HEK293 (cell line): ENCODE measurements at regions not wholly inside any gene's neighbourhood (a gene's known extent, or its start where the extent isn't known, plus 50 kb on each side); places are given as distances from the start of the nearest gene placed in this dataset.

Source experiments
- CTCF ChIA-PET: fragments of 350-600 bp; formaldehyde crosslinking; extraction: SDS; loops from one replicate; lab custom pipeline; 2021; ENCODE audit warnings: antibody characterized with exemption; lab: Yijun Ruan, JAX
- POLR2A ChIA-PET: fragments of 300-600 bp; formaldehyde crosslinking; extraction: SDS; loops from one replicate; lab custom pipeline; 2020; ENCODE audit warnings: antibody characterized with exemption, inconsistent platforms; lab: Yijun Ruan, JAX
- H3K27ac ChIP-seq: fragments of 200-500 bp; sonication (Bioruptor generic); 2 replicates; pipeline ENCODE4 v1.5.1; 2014; ENCODE audit warnings: low read depth, low read length, control low read depth, inconsistent platforms; ENCODE audit errors: extremely low read depth
- H3K36me3 ChIP-seq, 2 experiments: fragments of 200-500 bp in 1 of 2; sonication (Bioruptor generic) in 1 of 2; 1 replicate in 1 of 2; 2 replicates in 1 of 2; pipeline ENCODE4 v1.5.1; 2014 to 2017; ENCODE audit warnings: inconsistent platforms in 2 of 2, low read length in 2 of 2; ENCODE audit not compliant: control insufficient read depth in 2 of 2, insufficient read depth in 1 of 2
- H3K4me1 ChIP-seq: fragments of 200-500 bp; sonication (Bioruptor generic); 2 replicates; pipeline ENCODE4 v1.5.1; 2014; ENCODE audit warnings: mild to moderate bottlenecking, low read length, inconsistent platforms; ENCODE audit not compliant: control insufficient read depth, insufficient read depth
- H3K4me3 ChIP-seq: 2 replicates; pipeline ENCODE4 v1.5.1; 2011; ENCODE audit warnings: low read depth, mild to moderate bottlenecking, control low read depth, low read length, moderate library complexity
- H3K9me3 ChIP-seq: fragments of 200-500 bp; sonication (Bioruptor generic); 2 replicates; pipeline ENCODE4 v1.5.1; 2014; ENCODE audit warnings: low read depth, low read length, inconsistent platforms; ENCODE audit not compliant: control insufficient read depth, insufficient read depth
- GFI1B ChIP-seq: fragments of 450-650 bp; formaldehyde crosslinking; IDR thresholded peaks from 2 replicates; pipeline ENCODE4 v1.5.1; 2016; ENCODE audit warnings: missing biosample characterization, missing genetic modification characterization
- KLF10 ChIP-seq: fragments of 450-650 bp; IDR thresholded peaks from 2 replicates; pipeline ENCODE4 v1.5.1; 2018; ENCODE audit warnings: missing biosample characterization, mild to moderate bottlenecking, missing genetic modification characterization
- YY1 ChIP-seq: fragments of 450-650 bp; formaldehyde crosslinking; IDR thresholded peaks from 2 replicates; pipeline ENCODE4 v1.5.1; 2018; ENCODE audit warnings: missing biosample characterization, missing genetic modification characterization
- ZBTB8A ChIP-seq: fragments of 450-650 bp; formaldehyde crosslinking; IDR thresholded peaks from 2 replicates; pipeline ENCODE4 v1.5.1; 2016; ENCODE audit warnings: missing biosample characterization, missing genetic modification characterization
- ZEB2 ChIP-seq: fragments of 450-650 bp; formaldehyde crosslinking; IDR thresholded peaks from 2 replicates; pipeline ENCODE4 v1.5.1; 2016; ENCODE audit warnings: missing biosample characterization, missing genetic modification characterization
- ZNF157 ChIP-seq: fragments of 450-650 bp; formaldehyde crosslinking; IDR thresholded peaks from 2 replicates; pipeline ENCODE4 v1.5.1; 2016; ENCODE audit warnings: missing biosample characterization, missing genetic modification characterization
- ZNF202 ChIP-seq: fragments of 450-650 bp; formaldehyde crosslinking; IDR thresholded peaks from 2 replicates; pipeline ENCODE4 v1.5.1; 2016; ENCODE audit warnings: missing biosample characterization, missing genetic modification characterization, borderline replicate concordance
- ZNF335 ChIP-seq: fragments of 450-650 bp; formaldehyde crosslinking; conservative IDR thresholded peaks from 2 replicates; pipeline ENCODE4 v1.5.1; 2016; ENCODE audit warnings: missing biosample characterization, missing genetic modification characterization
- ZNF521 ChIP-seq: fragments of 450-650 bp; formaldehyde crosslinking; IDR thresholded peaks from 2 replicates; pipeline ENCODE4 v1.5.1; 2017; ENCODE audit warnings: missing biosample characterization, mild to moderate bottlenecking, missing genetic modification characterization
- ZNF529 ChIP-seq: fragments of 450-650 bp; formaldehyde crosslinking; IDR thresholded peaks from 2 replicates; pipeline ENCODE4 v1.5.1; 2017; ENCODE audit warnings: missing genetic modification characterization, missing biosample characterization; ENCODE audit not compliant: insufficient replicate concordance
- ZNF664 ChIP-seq: fragments of 450-650 bp; formaldehyde crosslinking; IDR thresholded peaks from 2 replicates; pipeline ENCODE4 v1.5.1; 2016; ENCODE audit warnings: missing biosample characterization, missing genetic modification characterization
- ZNF768 ChIP-seq: fragments of 450-650 bp; formaldehyde crosslinking; IDR thresholded peaks from 2 replicates; pipeline ENCODE4 v1.5.1; 2018; ENCODE audit warnings: missing biosample characterization, mild to moderate bottlenecking, missing genetic modification characterization
- TF ChIP-seq, protein P1 (sequence below): fragments of 450-650 bp; formaldehyde crosslinking; IDR thresholded peaks from 2 replicates; pipeline ENCODE4 v1.5.1; 2016; ENCODE audit warnings: missing biosample characterization, missing genetic modification characterization
- TF ChIP-seq, protein P2 (sequence below): fragments of 450-650 bp; formaldehyde crosslinking; IDR thresholded peaks from 2 replicates; pipeline ENCODE4 v1.5.1; 2017; ENCODE audit warnings: missing biosample characterization, missing genetic modification characterization
- TF ChIP-seq, protein P3 (sequence below): fragments of 450-650 bp; formaldehyde crosslinking; IDR thresholded peaks from 2 replicates; pipeline ENCODE4 v1.5.1; 2016; ENCODE audit warnings: missing biosample characterization, missing genetic modification characterization, borderline replicate concordance
- TF ChIP-seq, protein P4 (sequence below): fragments of 450-650 bp; formaldehyde crosslinking; IDR thresholded peaks from 2 replicates; pipeline ENCODE4 v1.5.1; 2016; ENCODE audit warnings: missing biosample characterization, missing genetic modification characterization

DNA sequence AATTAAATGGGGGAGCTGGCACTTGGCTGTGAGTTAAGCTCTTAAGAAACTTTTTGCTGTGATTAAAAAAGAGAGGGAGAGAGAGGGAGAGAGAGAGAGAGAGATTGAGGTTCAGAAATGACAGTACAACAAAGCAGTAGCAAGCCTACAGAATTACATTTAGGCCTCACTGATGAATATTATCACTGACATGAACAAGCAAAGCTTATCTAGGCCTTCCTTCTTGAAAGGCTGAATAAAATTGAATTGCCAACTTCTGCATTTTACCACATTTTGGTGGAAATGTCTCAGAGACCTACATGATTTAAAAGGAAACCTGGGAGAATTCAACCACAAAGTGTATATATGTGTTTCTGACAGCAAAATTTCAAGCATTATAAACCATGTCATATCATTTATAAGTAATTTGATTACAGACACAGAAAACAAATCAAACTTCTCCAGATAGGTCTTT, 530.8 kb downstream of the SOX2 start:
- no peak overlapping the region for H3K27ac ChIP-seq
- ChIA-PET CTCF (interaction anchor here (1.0 kb wide), 1 partner anchor 443 kb away, joined by 3 read pairs; no protein-coding TSS in a partner anchor), POLR2A (no interaction called here)
- H3K4me1 ChIP-seq = no peaks in the 10 kb centered on the region
- H3K9me3 ChIP-seq = no peaks in the 10 kb centered on the region
- no peaks in the 10 kb centered on the region for H3K36me3 ChIP-seq
- TF ChIP-seq ZNF335 (tag by site-specific recombination) (peak; percentile 81), ZNF664 (tag by site-specific recombination) (no peak)
- H3K4me3 ChIP-seq = no peak overlapping the region

DNA sequence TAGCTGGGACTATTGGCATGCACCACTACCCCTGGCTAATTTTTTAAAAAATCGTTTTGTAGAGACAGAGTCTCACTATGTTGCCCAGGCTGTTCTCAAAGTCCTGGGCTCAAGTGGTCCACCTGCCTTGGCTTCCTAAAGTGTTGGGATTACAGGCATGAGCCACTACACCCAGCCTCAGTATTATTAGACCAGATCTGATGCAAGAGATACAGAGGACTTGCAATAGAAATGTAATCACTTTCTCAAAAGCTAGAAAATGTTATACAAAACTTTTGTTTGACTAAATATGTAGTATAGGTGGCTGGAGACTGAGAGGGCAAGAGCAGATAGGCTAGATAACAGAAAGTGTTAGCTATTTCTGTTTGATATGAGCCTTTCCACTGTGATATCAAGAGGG, 531.9 kb downstream of the SOX2 start:
- no peaks in the 10 kb centered on the region for H3K4me1 ChIP-seq
- CTCF ChIA-PET = interaction anchor here (0.6 kb wide), 1 partner anchor 441 kb away, joined by 3 read pairs; no protein-coding TSS in a partner anchor
- H3K36me3 ChIP-seq = no peaks in the 10 kb centered on the region
- no peaks in the 10 kb centered on the region for H3K9me3 ChIP-seq
- no peak overlapping the region for H3K27ac ChIP-seq
- POLR2A ChIA-PET = no interaction called here
- H3K4me3 ChIP-seq = no peak overlapping the region
- TF ChIP-seq ZNF529 (tag by site-specific recombination) (no peak), ZBTB8A (tag by site-specific recombination) (no peak), ZEB2 (tag by site-specific recombination) (no peak), ZNF768 (tag by site-specific recombination) (no peak), GFI1B (tag by site-specific recombination) (no peak), ZNF157 (tag by site-specific recombination) (no peak)
- TF ChIP-seq, protein P1, sequence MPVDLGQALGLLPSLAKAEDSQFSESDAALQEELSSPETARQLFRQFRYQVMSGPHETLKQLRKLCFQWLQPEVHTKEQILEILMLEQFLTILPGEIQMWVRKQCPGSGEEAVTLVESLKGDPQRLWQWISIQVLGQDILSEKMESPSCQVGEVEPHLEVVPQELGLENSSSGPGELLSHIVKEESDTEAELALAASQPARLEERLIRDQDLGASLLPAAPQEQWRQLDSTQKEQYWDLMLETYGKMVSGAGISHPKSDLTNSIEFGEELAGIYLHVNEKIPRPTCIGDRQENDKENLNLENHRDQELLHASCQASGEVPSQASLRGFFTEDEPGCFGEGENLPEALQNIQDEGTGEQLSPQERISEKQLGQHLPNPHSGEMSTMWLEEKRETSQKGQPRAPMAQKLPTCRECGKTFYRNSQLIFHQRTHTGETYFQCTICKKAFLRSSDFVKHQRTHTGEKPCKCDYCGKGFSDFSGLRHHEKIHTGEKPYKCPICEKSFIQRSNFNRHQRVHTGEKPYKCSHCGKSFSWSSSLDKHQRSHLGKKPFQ (tag by site-specific recombination) = no peak
- TF ChIP-seq, protein P2, sequence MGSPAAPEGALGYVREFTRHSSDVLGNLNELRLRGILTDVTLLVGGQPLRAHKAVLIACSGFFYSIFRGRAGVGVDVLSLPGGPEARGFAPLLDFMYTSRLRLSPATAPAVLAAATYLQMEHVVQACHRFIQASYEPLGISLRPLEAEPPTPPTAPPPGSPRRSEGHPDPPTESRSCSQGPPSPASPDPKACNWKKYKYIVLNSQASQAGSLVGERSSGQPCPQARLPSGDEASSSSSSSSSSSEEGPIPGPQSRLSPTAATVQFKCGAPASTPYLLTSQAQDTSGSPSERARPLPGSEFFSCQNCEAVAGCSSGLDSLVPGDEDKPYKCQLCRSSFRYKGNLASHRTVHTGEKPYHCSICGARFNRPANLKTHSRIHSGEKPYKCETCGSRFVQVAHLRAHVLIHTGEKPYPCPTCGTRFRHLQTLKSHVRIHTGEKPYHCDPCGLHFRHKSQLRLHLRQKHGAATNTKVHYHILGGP (tag by site-specific recombination) = no peak

DNA sequence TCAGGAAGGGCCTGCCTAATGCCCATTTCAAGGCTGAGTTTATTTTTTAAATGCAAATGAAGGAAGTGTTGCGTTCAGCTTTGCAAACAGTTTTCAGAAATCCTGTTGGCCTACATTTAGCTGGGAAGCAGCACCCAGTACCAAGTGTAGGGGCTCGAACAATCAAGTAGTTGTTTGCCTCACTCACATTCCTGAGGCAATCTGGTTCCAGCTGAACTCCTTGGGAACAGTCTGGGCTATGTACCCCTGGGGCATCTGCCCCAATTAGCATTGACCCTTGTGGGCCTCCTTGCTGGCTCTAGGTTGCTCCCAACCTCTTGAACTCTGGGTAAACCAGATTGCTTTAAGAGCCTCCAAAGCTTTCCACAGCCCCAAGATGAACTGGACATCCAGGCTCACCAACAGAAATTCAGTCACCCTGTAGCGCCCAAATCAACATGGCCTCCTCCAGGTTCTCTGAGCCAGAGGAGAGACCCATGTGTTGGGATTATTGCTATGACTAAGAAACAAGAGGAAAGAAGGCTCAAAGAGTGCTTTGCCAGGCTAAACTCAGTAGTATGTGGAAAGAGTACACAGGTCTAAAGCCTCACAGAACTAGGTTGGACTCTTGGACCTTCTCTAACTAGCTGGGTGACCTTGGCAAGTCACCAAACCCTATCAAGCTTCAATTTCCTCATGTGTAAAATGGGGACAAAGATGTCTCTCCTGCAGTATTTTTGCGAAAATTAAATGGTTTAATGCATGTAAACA, 532.7 kb downstream of the SOX2 start:
- no peaks in the 10 kb centered on the region for H3K4me1 ChIP-seq
- H3K4me3 ChIP-seq = no peak overlapping the region
- TF ChIP-seq, protein P3, sequence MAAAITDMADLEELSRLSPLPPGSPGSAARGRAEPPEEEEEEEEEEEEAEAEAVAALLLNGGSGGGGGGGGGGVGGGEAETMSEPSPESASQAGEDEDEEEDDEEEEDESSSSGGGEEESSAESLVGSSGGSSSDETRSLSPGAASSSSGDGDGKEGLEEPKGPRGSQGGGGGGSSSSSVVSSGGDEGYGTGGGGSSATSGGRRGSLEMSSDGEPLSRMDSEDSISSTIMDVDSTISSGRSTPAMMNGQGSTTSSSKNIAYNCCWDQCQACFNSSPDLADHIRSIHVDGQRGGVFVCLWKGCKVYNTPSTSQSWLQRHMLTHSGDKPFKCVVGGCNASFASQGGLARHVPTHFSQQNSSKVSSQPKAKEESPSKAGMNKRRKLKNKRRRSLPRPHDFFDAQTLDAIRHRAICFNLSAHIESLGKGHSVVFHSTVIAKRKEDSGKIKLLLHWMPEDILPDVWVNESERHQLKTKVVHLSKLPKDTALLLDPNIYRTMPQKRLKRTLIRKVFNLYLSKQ = no peak
- TF ChIP-seq YY1 (no peak), KLF10 (tag by site-specific recombination) (no peak), ZNF202 (tag by site-specific recombination) (no peak), ZNF521 (tag by site-specific recombination) (no peak)
- TF ChIP-seq, protein P4, sequence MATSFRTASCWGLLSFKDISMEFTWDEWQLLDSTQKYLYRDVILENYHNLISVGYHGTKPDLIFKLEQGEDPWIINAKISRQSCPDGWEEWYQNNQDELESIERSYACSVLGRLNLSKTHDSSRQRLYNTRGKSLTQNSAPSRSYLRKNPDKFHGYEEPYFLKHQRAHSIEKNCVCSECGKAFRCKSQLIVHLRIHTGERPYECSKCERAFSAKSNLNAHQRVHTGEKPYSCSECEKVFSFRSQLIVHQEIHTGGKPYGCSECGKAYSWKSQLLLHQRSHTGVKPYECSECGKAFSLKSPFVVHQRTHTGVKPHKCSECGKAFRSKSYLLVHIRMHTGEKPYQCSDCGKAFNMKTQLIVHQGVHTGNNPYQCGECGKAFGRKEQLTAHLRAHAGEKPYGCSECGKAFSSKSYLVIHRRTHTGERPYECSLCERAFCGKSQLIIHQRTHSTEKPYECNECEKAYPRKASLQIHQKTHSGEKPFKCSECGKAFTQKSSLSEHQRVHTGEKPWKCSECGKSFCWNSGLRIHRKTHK (tag by site-specific recombination) = no peak
- TF ChIP-seq, all 188 proteins: peak for 0
- CTCF ChIA-PET = no interaction called here
- Histone ChIP-seq H3K36me3 (no peaks in the 10 kb centered on the region), H3K9me3 (no peaks in the 10 kb centered on the region), H3K27ac (no peak overlapping the region)
- POLR2A ChIA-PET = no interaction called here
